ENCODE measurements at regions not wholly inside any gene's neighbourhood (a gene's known extent, or its start where the extent isn't known, plus 50 kb on each side); places are given as distances from the start of the nearest gene placed in this dataset.
A peak's percentile ranks its signal among the peaks of the same experiment; 100 is the strongest.

GRCh38 chr6:167678102-167679101 lies 148.3 kb upstream of the AFDN start:
- H3K27me3 ChIP-seq (ENCODE audit: insufficient read depth, poor library complexity, severe bottlenecking): peaks cover 37% of the 10 kb centered on the region
- no peak for DNase-seq (ENCODE audit: low spot score)
- H3K4me1 ChIP-seq (ENCODE audit: insufficient read depth, poor library complexity, severe bottlenecking): peaks cover 9% of the 10 kb centered on the region
- H3K4me3 ChIP-seq (ENCODE audit: severe bottlenecking): no peak overlapping the region
- TF ChIP-seq CTCF (IDR thresholded peaks at IDR 0.05; ENCODE audit: poor library complexity, severe bottlenecking): no peak
- 0 out of 3 replicates have a peak, but pooled peaks have one; percentile 11 for ATAC-seq (ENCODE audit: low read depth)
- no peak overlapping the region for H3K27ac ChIP-seq (ENCODE audit: poor library complexity, severe bottlenecking)
- no peaks in the 10 kb centered on the region for H3K36me3 ChIP-seq (ENCODE audit: low read depth)
- no peaks in the 10 kb centered on the region for H3K9me3 ChIP-seq (ENCODE audit: severe bottlenecking)

- Histone ChIP-seq H3K27ac (ENCODE audit: poor library complexity, severe bottlenecking) (no peak overlapping the region), H3K27me3 (ENCODE audit: insufficient read depth, poor library complexity, severe bottlenecking) (peaks cover 37% of the 10 kb centered on the region), H3K36me3 (ENCODE audit: low read depth) (no peaks in the 10 kb centered on the region), H3K4me3 (ENCODE audit: severe bottlenecking) (no peak overlapping the region), H3K9me3 (ENCODE audit: severe bottlenecking) (no peaks in the 10 kb centered on the region), H3K4me1 (ENCODE audit: insufficient read depth, poor library complexity, severe bottlenecking) (peaks cover 9% of the 10 kb centered on the region)
- DNase-seq (ENCODE audit: low spot score) (no peak), ATAC-seq (ENCODE audit: low read depth) (no peak)
- no peak for TF ChIP-seq CTCF (IDR thresholded peaks at IDR 0.05; ENCODE audit: poor library complexity, severe bottlenecking)
These were observed 147.5 kb upstream of the AFDN start for GRCh38 chr6:167679122-167679736.

GRCh38 chr6:167679790-167680604 lies 146.7 kb upstream of the AFDN start:
- H3K4me1 ChIP-seq (ENCODE audit: insufficient read depth, poor library complexity, severe bottlenecking): peaks cover 9% of the 10 kb centered on the region
- no peaks in the 10 kb centered on the region for H3K9me3 ChIP-seq (ENCODE audit: severe bottlenecking)
- H3K27me3 ChIP-seq (ENCODE audit: insufficient read depth, poor library complexity, severe bottlenecking): peaks cover 37% of the 10 kb centered on the region
- ATAC-seq (ENCODE audit: low read depth): no peak
- TF ChIP-seq CTCF (IDR thresholded peaks at IDR 0.05; ENCODE audit: poor library complexity, severe bottlenecking): no peak
- H3K4me3 ChIP-seq (ENCODE audit: severe bottlenecking): no peak overlapping the region
- no peak overlapping the region for H3K27ac ChIP-seq (ENCODE audit: poor library complexity, severe bottlenecking)
- no peaks in the 10 kb centered on the region for H3K36me3 ChIP-seq (ENCODE audit: low read depth)
- no peak for DNase-seq (ENCODE audit: low spot score)

- no peak for TF ChIP-seq CTCF (IDR thresholded peaks at IDR 0.05; ENCODE audit: poor library complexity, severe bottlenecking)
- no peaks in the 10 kb centered on the region for H3K36me3 ChIP-seq (ENCODE audit: low read depth)
- peaks cover 9% of the 10 kb centered on the region for H3K4me1 ChIP-seq (ENCODE audit: insufficient read depth, poor library complexity, severe bottlenecking)
- ATAC-seq (ENCODE audit: low read depth): no peak
- peaks cover 37% of the 10 kb centered on the region for H3K27me3 ChIP-seq (ENCODE audit: insufficient read depth, poor library complexity, severe bottlenecking)
- H3K9me3 ChIP-seq (ENCODE audit: severe bottlenecking): no peaks in the 10 kb centered on the region
- H3K4me3 ChIP-seq (ENCODE audit: severe bottlenecking): no peak overlapping the region
- no peak for DNase-seq (ENCODE audit: low spot score)
- no peak overlapping the region for H3K27ac ChIP-seq (ENCODE audit: poor library complexity, severe bottlenecking)
These were observed 146.0 kb upstream of the AFDN start for GRCh38 chr6:167680605-167681149.
